HG03064 (cell line): ENCODE measurements at regions not wholly inside any gene's neighbourhood (a gene's known extent, or its start where the extent isn't known, plus 50 kb on each side); places are given as distances from the start of the nearest gene placed in this dataset.

Source experiments
- ATAC-seq: cut with Tn5 transposase; IDR thresholded peaks from one replicate; pipeline ENCODE4 v1.9.1; 2021; ENCODE audit warnings: low read depth; ENCODE audit not compliant: unreplicated experiment

DNA sequence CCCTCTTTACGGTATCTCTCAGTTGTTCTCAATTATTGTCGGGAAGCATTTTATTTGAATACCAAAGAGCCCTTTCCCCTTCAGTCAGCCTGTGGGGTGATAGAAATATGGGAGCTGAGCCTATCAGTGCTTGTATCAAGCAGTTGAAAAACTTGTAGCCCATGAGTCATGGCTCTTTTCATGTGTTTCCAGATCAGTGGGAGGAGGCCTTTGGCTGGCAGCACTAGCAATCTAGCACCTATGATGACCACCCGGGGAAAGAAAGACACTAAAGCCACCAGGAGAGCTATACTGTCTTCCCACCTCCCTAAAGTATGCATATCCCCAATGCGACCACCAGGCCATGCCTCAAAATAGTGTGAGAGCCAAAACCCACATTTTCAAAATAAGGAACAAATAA, 696.9 kb upstream of the C9orf72 start:
- no peak for ATAC-seq

DNA sequence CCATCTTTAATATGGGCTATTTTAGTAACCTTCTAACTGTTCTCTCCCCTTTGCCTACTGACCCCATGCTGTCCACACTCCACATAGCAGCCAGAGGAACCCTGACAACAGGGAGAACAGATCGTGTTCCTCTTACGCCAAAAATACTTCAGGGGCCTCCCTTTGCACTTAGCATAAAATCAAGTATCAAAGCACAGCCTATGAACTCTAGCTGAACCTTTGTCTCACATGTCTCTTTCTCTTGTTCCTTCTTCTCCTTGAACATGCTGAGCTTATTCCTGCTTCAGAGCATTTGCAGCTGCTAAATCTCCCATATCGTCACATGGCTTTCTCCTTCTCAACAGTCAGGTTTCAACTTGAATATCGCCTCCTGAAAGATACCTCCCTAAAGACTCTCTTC, 698.8 kb upstream of the C9orf72 start:
- ATAC-seq: no peak

DNA sequence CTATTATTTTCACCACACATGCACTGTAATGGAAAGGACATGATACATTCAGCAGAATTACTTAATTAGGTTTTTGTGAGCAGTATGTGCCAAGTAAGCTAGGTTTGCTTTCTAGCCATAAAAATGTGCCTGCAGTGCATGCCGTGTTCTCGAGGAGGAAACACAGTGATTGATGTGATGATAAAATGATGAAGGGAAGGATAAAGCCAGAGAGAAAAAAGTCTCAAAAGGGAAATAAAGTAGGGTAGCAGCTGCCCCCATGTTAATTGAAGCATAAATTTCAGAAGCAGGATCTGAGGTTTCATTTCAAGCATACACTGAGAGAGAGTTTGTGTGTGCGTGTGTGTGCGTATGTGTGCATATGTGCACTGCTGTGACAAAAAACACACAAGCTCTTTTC, 714.2 kb upstream of the C9orf72 start:
- ATAC-seq: no peak

DNA sequence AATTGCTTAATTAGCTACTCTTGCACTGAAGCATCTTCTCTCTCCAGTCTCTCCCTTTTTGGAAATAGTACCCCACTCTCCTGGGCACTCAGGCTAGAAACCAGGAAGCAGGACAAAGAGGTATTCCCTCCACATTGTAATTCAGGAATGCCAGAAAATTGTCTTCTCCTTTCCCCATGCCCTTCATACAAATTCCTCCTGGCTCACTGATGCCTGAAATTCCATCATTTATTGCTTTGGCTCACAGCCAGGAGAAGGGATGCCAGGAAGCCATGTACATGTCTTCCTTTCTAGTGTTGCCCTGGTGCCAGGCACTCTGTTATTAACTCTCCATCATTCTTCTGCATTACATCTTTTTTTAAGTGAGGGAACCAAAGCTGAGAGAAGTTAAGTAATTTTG, 716.5 kb upstream of the C9orf72 start:
- ATAC-seq: no peak

DNA sequence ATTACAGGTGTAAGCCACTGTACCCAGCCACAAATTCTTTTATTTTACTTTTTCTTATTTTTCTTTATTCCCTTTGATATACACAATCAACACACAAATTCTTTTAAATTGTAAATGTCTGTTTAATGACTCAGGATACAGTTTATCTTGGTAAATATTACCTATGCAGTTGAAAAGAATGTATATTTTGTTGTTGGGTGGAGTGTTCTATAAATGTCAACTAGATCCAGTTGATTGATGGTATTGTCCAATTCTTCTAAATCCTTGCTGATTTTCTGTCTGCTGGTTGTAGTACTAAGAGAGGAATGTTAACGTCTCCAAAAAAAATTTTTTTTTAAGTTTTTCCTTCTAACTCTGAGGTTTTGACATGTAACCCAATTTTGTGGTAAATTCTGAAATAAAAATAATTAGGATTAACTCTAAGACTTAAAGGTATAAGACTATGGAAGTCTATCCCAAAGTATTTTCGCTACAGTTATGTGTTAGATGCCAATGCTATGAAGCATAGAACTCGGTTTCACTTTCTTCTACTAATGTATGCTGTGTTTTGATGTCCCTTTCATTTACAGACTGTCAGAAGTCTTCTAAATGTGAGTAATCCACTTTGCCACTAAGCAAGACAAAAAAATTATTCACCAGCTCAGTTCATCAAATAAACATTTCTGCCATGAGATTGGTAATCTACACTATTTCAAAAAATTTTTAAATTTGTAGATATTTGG, 720.2 kb upstream of the C9orf72 start:
- no peak for ATAC-seq

DNA sequence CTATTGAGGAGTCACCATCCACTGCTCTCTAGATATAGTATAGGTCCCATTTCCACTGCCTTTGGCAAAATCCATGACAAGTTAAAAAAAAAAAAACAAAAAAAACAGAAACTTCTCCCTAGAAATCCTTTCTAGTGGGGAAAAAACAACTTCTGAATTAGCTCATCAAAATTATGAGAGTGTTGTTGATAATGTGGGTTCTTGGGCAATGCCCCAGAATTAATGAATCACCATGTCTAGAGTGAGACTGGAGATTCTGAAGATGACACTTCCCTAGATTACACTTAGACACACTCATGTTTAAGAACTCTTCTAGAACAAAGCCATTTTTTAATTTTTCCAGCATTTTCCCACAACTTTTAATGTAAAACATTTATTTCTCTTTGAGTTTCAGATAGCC, 728.0 kb upstream of the C9orf72 start:
- ATAC-seq: no peak

DNA sequence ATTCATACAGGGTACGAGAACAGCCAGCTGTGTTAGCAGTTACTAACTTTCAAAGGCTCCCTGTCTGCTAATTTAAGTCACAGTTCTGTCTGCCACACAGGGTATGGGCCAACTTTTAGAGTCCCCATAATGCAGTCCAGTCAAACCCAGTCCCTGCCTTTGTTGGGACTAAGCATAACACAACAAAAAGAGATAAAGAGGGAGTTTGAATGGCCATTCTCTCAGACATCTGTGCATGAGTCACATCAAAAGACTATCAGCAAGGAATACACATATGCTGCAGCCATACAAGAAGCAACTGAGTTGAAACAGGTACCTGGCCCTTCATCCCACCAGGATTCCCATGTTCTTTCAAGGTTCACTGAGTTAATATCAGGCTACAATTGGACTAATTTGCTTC, 744.5 kb upstream of the C9orf72 start:
- no peak for ATAC-seq

DNA sequence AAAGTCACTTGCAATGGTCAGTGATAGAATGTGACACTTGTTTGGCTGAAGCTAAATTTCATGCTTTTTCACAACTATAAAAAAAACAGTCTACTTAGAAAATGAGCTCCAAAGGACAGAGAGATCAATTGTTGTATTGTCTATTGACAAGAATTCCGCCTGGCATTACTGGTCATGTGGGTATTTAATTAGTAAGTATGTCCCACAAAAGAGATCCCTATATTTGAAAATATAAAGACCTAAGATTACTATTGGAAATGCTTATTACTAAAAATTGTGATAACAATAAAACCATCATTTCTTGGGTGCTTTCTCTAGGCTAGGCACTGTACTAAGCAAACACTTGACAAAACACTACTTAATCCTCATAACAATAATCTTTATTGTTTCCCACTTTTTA, 745.2 kb upstream of the C9orf72 start:
- ATAC-seq: no peak

DNA sequence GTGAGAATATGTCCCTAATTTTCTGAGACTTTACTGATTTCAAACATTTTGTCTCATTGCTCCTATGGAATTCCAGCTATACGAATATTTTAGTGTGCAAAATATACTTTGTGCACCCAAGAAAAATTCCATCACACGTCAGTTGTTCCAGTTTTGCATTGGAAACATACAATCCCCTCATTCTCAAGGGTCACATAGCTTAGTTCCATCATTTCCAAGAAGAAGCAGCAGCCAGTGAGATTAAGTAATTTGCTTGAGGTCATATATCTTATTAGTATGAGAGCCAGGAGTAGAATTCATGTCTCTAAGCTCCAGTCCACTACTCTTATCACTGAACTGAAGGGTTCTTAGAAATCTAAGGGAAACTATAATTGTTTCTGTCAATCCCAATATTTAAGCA, 746.7 kb upstream of the C9orf72 start:
- ATAC-seq: no peak

DNA sequence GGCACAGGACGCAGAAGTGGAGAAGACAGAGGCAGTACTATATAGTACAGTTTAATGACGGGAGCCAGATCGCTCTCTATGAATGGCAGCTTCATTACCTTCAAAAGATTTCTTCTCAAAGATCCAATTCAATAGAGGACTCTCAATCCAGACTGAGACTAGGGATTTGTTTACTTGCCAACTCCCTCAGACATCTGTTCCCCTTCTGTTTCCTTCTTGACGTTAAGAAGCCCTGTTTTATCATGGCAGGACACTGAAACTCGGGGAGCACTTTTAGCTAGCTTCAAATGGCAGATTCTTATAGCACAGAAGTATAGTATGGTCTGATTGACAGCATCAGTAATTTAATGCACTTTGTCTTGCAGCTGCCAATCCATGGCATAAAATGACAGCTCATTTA, 747.3 kb upstream of the C9orf72 start:
- ATAC-seq: no peak

DNA sequence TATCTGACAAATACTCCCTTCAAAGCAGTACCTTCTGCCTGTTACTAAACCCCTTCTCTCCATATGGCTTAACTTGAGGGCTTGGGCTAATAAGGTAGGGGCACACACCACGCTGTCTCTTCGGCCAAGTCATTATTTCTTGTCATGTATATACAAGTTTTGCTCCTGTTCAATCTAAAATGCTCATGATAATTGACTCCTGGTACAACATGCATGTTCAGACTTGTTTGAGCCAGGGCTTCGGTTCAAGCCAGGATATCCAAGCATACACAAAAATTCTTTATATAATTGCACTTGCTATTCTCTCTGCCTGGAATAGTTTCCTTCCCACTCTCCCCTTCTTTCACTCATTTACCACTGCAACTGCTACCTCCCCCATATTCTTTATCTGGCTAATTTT, 756.0 kb upstream of the C9orf72 start:
- no peak for ATAC-seq

DNA sequence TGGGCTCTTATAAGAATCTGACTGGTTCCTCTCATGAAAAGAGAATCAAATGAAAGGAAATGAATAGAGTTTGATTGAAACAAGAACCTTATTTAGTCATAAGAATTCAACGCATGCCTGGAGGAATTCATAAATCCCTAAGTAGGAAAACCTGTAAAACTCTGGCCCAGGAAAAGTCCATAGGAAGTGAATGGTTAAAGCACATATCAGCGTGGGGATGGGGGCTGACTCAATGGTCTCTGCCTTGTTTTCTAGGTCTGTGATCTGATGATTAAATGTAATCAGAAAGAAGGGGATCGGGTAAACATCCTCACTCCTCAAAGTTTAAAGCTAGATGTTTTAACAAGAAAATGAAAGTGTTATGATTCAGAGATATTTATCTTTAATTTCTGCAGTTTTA, 759.4 kb upstream of the C9orf72 start:
- no peak for ATAC-seq

DNA sequence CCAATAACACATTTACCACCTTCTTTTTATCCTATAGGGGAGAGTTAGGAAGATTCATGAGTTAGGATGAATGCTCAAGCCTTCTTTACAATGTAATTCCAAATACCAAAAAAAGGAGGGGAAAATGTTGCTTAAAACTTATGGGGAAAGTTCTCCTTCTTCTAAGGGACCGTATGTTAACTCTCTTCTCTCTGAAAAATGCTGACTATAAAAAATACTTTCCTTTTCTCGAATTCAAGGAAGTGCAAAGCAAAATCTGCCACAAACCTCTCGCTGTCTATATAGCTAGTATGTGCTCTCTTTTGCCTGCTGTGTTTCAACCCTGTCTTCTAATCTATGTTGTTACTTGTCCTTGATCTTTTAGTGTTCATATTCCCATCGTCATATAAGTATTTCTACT, 768.6 kb upstream of the C9orf72 start:
- no peak for ATAC-seq

DNA sequence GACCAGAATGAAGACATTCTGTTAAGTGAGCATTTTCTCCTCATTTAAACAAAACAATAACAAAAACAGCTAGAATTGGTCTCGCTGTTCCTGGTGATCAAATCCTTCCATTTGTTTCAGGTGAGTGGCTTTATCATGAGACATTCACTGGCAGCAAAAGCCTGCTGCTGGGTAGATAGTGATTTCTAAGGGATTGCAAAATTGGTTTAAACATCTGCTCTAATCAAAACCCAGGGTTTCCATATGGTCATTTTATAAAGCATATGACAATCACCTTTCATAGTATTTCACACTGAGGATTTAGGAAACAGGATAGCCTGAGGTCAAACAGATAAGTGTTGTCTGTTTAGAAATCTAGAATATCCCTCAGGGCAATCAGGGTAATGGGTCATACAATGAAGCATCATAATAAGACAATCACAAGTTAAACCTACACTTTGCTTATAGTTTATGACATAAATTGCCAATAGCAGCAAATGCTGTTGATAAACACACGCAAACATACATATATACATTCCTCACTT, 769.6 kb upstream of the C9orf72 start:
- no peak for ATAC-seq

DNA sequence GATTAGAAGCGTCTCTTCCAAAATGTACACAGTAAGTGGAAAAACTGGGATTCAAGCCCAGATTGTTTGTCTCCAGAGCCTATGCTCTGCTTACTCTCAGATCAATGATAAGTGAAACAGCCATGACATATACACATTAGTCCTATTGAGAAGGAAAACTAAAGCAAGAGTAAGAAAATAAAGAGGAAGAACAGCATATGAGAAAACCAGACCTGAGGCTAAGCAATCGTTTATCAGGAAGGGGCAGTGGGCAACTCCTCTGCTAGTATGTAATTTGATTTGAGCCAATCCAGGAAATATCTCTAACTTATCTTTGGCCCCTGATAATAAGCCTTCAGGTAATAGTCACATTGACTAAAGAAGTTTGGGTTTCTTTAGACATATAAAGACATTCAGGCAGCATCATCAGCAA, 789.9 kb upstream of the C9orf72 start:
- ATAC-seq: no peak

DNA sequence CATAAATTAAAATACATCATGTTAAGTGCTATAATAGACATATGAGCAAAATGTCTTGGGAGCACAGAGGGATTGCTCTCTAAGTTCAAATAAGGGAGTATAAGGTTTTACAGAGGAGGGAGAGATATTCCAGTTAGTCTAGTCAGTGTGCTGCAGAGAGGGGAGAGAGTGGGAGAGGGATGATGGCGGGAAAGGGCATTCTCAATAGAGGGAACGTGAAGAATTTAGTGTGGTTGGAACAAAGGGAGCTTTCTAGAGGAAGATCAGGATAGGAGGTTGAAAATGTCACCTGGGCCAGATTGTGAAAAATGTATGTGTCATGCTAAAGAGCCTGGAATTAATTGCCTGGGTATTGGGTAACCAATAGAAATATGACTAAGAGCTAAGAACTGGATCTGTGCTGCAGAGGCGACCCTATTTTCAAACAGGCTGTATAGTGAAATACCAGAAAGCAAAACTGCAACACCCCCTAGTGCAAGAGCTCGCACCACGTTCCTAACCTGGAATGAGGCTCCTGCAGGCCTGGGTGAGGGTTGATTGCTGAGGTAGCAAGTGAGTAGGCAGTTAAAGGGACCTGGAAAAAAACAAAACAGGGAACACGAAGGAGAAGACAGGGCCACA, 791.8 kb upstream of the C9orf72 start:
- ATAC-seq: no peak

DNA sequence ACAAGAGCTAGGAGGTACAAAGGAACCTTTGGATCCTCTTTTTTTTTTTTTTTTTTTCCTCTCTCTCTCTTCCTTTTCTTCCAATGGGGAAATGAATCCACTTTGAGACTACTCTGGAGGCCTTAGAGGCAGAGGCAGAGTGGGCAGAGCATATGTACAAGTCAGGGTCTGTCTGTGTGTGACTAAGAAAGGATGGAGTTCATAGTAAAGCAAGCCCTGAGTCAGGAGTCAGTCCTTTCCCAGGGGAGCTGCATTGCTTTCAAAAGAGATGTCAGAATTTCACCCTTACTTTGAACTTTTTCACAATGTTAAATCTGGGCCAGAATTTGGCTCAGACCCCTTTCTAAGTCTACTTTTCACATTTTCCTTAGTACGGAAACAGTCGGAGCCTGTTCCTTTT, 792.4 kb upstream of the C9orf72 start:
- ATAC-seq: no peak

DNA sequence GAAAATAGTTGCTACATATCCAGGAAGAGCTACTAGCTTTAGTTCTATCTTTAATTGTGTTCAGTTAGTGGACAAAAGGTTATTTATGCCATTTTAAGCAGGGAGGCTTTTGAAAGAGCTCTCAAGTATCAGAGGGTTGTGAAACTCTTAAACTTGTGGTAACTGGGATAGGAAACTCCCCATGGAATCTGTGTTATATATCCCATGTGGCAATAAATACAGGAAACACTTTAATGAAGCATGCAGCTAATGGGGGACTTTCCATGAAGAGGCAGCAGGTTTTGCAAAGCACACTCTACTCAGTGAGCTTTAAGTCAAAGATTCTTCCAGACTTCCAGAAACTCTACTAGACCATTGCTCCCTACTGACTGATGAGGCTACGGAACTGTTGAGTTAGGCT, 805.0 kb upstream of the C9orf72 start:
- ATAC-seq: no peak

DNA sequence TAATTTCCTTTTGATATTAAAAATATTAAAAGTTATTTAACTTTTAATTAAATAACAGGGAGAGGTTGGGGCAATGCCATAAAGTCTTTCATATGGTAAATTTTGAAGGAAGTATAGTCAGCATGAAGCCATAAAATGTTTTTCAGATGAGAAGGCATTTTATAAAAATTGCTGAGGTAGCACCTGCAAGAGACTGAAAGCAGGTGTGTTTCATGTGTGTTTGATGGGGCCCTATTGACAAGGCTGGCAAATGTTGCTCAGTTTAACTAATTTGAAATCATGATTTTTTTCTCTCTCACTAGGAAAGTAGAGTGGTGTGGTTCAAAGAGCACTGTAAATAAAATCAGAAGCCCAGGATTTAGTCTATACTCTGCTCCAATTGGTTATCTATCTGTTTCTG, 805.8 kb upstream of the C9orf72 start:
- no peak for ATAC-seq

DNA sequence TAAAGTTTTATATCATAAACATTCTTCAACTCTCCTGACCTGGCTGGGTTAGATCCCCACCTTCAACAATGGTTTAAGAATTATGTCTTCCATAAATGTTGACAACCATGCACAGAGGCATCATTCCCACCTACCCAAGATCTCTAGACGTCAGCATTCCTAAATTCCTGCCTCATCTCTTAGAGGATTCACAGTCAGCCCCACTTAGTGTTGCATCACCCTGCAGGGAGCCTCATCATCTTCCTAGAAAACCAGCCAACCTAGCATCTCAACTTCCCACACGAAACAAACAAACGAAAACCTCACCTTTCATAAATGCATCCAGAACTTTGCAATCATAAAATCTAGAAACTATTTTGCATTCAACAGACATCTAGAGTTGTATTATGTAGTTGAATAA, 816.1 kb upstream of the C9orf72 start:
- no peak for ATAC-seq

DNA sequence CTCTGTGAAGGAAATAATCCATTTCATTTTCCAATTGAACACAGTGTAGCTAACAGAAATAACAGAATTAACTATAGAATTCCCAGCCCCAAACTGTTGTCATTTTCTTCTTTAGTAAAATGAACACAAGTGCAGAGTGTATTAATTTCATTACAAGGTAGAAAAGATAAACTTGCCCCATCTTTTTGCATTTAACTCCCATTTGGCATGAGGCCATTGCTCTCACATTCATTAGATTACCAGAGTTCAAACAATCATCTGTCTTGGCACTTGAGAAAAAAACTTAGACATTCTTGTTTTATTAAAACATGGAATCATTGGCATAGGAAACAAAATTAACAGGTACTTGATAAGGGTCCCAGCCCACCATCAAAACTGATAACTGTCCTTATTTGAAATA, 821.5 kb upstream of the C9orf72 start:
- no peak for ATAC-seq

DNA sequence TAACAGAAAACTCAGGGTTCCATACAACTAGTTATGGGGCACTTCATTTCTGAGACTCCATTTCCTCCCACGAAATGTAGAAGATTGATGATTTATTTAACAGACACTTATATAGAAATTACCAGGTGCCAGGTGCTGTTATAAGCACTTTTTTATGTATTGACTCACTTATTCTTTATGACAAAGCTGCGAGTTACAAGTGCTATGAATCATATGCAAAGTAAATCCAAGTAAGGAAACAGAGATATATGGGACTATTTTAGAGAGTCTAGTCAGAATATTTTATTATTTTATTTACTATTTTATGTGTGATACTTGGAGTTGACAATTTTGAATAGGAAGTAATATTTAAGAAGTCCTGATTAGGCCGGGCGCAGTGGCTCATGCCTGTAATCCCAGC, 822.8 kb upstream of the C9orf72 start:
- ATAC-seq: no peak
